Fibroblast of pulmonary artery (primary cell): ENCODE measurements at regions not wholly inside any gene's neighbourhood (a gene's known extent, or its start where the extent isn't known, plus 50 kb on each side); places are given as distances from the start of the nearest gene placed in this dataset.

ENCODE experiments used
- DNase-seq: peaks from one replicate; pipeline ENCODE4 v3.0.0-alpha.2; 2010; ENCODE audit warnings: low read depth
- H3K4me3 ChIP-seq: replicated peaks from 2 replicates; pipeline ENCODE4 v1.5.1; 2011; ENCODE audit warnings: low read depth, mild to moderate bottlenecking, control low read depth, low read length, moderate library complexity
- TF ChIP-seq, protein P1 (sequence below): IDR thresholded peaks from 2 replicates; pipeline ENCODE4 v1.5.1; 2011; ENCODE audit warnings: mild to moderate bottlenecking, control low read depth, low read length, inconsistent platforms; ENCODE audit errors: missing control alignments

DNA sequence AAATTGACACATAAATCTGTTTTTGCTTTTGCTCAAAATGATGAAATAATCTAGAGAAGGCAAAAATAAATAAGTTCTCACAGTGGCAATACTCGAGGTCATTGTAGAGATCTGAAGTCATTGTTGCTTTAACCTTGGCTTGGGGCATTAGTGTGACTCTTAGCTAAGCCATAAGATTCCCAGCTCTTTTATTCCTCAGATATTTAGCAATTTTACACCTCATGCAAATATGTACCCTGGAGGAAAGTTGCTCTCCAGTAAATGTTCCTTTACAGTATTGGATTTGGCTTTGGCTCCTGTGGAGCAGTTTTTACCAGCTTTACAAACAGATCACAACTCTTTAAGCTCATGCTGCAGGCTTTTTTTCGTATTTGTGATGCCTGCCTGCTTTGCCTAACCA lies 134.2 kb upstream of the NABP1 start:
- no peak for DNase-seq
- H3K4me3 ChIP-seq, result no peak overlapping the region
- TF ChIP-seq, protein P1, sequence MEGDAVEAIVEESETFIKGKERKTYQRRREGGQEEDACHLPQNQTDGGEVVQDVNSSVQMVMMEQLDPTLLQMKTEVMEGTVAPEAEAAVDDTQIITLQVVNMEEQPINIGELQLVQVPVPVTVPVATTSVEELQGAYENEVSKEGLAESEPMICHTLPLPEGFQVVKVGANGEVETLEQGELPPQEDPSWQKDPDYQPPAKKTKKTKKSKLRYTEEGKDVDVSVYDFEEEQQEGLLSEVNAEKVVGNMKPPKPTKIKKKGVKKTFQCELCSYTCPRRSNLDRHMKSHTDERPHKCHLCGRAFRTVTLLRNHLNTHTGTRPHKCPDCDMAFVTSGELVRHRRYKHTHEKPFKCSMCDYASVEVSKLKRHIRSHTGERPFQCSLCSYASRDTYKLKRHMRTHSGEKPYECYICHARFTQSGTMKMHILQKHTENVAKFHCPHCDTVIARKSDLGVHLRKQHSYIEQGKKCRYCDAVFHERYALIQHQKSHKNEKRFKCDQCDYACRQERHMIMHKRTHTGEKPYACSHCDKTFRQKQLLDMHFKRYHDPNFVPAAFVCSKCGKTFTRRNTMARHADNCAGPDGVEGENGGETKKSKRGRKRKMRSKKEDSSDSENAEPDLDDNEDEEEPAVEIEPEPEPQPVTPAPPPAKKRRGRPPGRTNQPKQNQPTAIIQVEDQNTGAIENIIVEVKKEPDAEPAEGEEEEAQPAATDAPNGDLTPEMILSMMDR, result no peak

DNA sequence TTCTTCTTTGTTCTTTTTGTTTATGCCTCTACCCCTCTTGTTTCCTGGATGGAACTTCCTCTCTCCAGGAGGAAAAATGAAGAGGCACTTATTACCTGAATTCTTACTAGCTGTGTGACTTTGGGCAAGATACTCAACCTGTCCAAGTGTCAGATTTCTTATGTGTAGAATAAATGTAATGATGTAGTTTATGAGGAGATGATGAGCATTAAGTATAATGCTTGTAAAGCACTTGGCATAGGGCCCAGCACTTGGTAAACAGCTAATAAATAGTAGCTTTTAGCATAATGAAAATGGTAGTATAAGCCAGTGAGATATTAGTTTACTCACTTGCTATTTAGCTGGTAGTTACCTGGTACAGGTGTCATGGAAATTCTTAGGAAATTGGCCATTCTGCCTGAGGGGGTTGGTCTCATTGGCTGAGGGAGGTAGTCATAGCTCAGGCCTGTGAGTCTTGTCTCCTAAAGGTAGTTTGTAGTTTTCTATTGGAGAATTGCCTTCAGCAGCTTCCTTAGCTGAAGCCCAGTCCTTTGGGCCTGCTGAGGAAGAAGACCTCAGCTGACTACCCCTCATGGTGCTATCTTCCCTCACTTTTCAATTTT lies 133.4 kb upstream of the NABP1 start:
- TF ChIP-seq, protein P1, result no peak
- DNase-seq, result no peak
- H3K4me3 ChIP-seq, result no peak overlapping the region

DNA sequence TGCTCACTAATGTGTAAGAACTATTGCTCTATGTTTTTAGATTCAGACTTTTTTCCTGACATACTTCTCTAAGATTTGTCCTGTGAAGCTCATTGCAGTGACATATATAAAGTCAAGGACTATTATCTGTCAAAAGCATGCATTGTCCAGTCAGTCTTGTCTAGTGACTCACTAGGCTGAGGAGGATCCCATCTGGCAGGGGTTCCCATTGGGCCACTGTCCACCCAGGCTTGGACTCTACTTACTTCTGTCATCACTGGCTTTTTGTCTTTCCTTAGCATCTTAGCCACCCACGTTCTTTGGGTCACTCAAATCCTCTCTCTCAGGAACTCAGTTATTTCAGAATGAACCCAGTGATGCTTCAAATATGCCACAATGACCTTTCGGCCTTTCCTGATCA lies 132.6 kb upstream of the NABP1 start:
- TF ChIP-seq, protein P1, result no peak
- H3K4me3 ChIP-seq, result no peak overlapping the region
- no peak for DNase-seq

DNA sequence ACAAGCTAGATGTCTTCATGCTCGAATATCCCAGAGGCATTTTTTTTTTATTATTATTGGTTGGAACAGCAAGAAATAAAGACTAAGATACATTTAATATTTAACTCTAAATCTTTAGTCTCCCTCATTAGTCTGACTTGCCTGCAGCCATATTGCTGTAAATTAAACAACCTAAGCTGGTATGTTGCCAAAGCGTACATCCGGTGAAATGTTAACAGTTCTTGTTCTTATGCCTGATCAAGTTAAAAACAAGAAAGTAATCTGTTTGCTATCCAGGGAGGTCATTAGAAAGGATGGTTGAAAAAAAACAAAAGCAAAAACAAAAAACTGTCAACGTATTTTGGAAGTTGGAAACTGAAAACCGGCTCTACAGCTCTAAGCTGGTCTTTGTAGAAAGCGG lies 125.9 kb upstream of the NABP1 start:
- no peak overlapping the region for H3K4me3 ChIP-seq
- TF ChIP-seq, protein P1, result no peak
- DNase-seq, result no peak

DNA sequence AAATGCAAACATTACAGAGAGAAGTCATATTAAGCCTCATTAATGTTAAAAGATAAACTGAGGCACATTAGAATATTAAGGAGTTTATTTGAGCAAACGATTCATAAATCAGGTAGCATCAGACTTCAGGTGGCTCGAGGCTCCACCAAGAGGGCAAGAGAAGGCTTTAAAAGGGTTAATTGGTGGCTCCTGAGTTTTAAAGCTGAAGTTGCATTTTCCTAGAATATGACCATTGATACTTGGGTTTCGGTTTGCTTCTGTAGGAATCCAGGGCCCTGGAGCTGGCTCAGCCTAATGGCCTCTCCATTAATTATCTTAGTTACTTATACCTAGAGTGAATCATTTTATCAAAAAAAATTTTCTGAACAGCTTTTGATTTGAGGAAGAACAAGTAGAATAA lies 123.7 kb upstream of the NABP1 start:
- no peak overlapping the region for H3K4me3 ChIP-seq
- no peak for DNase-seq
- TF ChIP-seq, protein P1, result no peak

DNA sequence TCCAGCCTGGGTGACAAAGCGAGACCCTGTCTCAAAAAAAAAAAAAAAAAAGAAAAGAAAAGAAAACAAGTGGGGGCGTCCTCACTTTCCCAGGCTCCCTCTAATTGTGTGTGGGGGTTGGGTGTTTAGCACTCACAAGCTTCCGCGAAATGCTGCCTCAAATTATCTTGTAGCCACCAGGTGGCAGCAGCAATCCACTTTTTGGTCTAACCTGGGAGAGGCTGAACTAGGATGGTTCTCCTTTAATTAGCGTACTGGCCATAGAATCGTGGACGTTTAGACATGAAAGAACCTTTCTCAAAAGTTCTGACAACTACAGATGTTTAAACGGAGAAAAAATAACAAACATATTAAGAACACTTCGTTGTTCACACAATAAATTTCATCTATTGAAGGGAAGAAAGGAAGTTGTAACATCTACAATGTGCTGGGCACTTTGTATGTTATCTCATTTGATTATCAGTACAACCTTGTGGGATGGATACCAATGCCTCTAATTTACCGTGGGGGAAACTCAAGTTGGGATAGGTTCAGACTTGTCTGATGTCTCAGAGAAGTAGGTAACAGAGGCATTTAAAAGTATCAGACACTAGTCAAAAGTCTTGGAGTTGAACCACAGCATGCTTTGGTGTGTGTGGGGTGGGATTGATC lies 122.7 kb upstream of the NABP1 start:
- no peak overlapping the region for H3K4me3 ChIP-seq
- TF ChIP-seq, protein P1, result peak; percentile 75
- DNase-seq, result peak; percentile 88

DNA sequence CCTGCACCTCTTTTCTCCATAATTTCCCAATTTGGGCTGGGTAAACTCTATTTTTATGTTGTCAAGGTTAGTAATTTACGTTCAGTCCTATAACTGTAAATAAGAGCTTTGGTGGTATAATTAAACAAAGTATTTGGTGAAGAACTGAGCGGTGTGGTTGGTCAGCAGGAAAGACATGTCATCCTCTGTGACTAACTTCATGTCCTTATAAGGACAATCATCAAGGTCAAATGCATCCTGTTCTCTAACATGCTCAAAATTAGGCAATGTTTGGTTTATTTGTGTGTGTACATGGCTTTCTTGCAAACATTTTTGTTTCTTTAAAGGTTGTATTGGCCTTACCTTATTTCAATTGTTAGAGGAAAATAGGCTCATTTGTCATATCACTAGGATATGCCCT lies 121.5 kb upstream of the NABP1 start:
- peak; percentile 43 for DNase-seq
- TF ChIP-seq, protein P1, result no peak
- H3K4me3 ChIP-seq, result no peak overlapping the region
